SK-N-SH (cell line): ENCODE measurements at regions not wholly inside any gene's neighbourhood (a gene's known extent, or its start where the extent isn't known, plus 50 kb on each side); places are given as distances from the start of the nearest gene placed in this dataset.

Experiments
- CTCF ChIA-PET: fragments of 300-600, 350-600 bp; formaldehyde crosslinking; extraction: SDS; loops from one replicate; lab custom pipeline; 2021; lab: Yijun Ruan, JAX
- POLR2A ChIA-PET: fragments of 350-600 bp; sonication (Branson Sonifier 250); formaldehyde crosslinking; extraction: SDS; loops from one replicate; lab custom pipeline; 2020; ENCODE audit warnings: antibody characterized with exemption, inconsistent platforms; lab: Yijun Ruan, JAX
- DNase-seq: peaks from one replicate; pipeline ENCODE4 v3.0.0; 2012
- H2AFZ ChIP-seq: fragments of 200-600 bp; sonication (generic); 2 replicates; pipeline ENCODE4 v1.8.1; 2016; ENCODE audit warnings: antibody characterized with exemption, mild to moderate bottlenecking, low read depth
- H3F3A ChIP-seq: fragments of 200-600 bp; sonication (generic); replicated peaks from 2 replicates; pipeline ENCODE3; 2016; ENCODE audit warnings: antibody characterized with exemption, mild to moderate bottlenecking; ENCODE audit not compliant: insufficient read depth
- H3K27ac ChIP-seq, 2 experiments: fragments of 200-500 bp in 1 of 2; fragments of 200-600 bp in 1 of 2; sonication (Bioruptor generic) in 1 of 2; sonication (generic), shearing (Covaris generic) in 1 of 2; 2 replicates each; pipeline versions ENCODE4 v1.5.1 to v1.6.1; 2014 to 2016; ENCODE audit warnings: low read depth in 2 of 2, inconsistent platforms in 1 of 2, low read length in 1 of 2, mild to moderate bottlenecking in 1 of 2, mixed read lengths in 1 of 2
- H3K27me3 ChIP-seq: fragments of 200-600 bp; sonication (generic), shearing (Covaris generic); 2 replicates; pipeline ENCODE4 v1.6.1; 2016; ENCODE audit warnings: mixed run types; ENCODE audit not compliant: insufficient read depth
- H3K36me3 ChIP-seq, 2 experiments: fragments of 200-500 bp in 1 of 2; fragments of 200-600 bp in 1 of 2; sonication (Bioruptor generic) in 1 of 2; sonication (generic) in 1 of 2; replicated peaks in 1 of 2; 2 replicates each; pipeline versions ENCODE3 to v1.5.1; 2014 to 2016; ENCODE audit warnings: low read length in 1 of 2, mild to moderate bottlenecking in 1 of 2; ENCODE audit not compliant: insufficient read depth in 2 of 2, control insufficient read depth in 1 of 2
- H3K4me1 ChIP-seq, 2 experiments: fragments of 200-500 bp in 1 of 2; fragments of 200-600 bp in 1 of 2; sonication (Bioruptor generic) in 1 of 2; sonication (generic), shearing (Covaris generic) in 1 of 2; 2 replicates each; pipeline versions ENCODE4 v1.5.1 to v1.6.1; 2014 to 2016; ENCODE audit warnings: low read depth in 1 of 2, low read length in 1 of 2, mixed run types in 1 of 2; ENCODE audit not compliant: insufficient read depth in 2 of 2, control insufficient read depth in 1 of 2
- H3K4me2 ChIP-seq: fragments of 200-600 bp; sonication (generic), shearing (Covaris generic); 2 replicates; pipeline ENCODE4 v1.6.1; 2017; ENCODE audit warnings: mixed run types
- H3K4me3 ChIP-seq, 2 experiments: fragments of 200-500 bp in 1 of 2; fragments of 200-600 bp in 1 of 2; sonication (Bioruptor generic) in 1 of 2; sonication (generic), shearing (Covaris generic) in 1 of 2; 2 replicates each; pipeline versions ENCODE4 v1.5.1 to v1.8.1; 2014 to 2016; ENCODE audit warnings: low read depth in 2 of 2, inconsistent platforms in 1 of 2, low read length in 1 of 2, mild to moderate bottlenecking in 1 of 2, mixed read lengths in 1 of 2, moderate library complexity in 1 of 2
- H3K79me2 ChIP-seq: fragments of 200-600 bp; sonication (generic); 2 replicates; pipeline ENCODE4 v1.8.1; 2017; ENCODE audit warnings: mild to moderate bottlenecking; ENCODE audit not compliant: insufficient read depth
- H3K9ac ChIP-seq: fragments of 200-600 bp; sonication (generic); 2 replicates; pipeline ENCODE4 v1.6.1; 2017; ENCODE audit warnings: mixed run types
- H3K9me2 ChIP-seq: fragments of 200-600 bp; sonication (generic); 2 replicates; pipeline ENCODE4 v1.6.1; 2017; ENCODE audit warnings: mixed run types
- H3K9me3 ChIP-seq: fragments of 200-600 bp; sonication (generic); 2 replicates; pipeline ENCODE4 v1.6.1; 2017; ENCODE audit warnings: mixed run types, mild to moderate bottlenecking, moderate library complexity
- H4K20me1 ChIP-seq: fragments of 200-600 bp; sonication (generic); 2 replicates; pipeline ENCODE4 v1.6.1; 2017; ENCODE audit warnings: mild to moderate bottlenecking, mixed run types; ENCODE audit not compliant: insufficient read depth
- EP300 ChIP-seq, 2 experiments: IDR thresholded peaks; 2 replicates each; pipeline versions ENCODE4 v1.4.0 to v1.6.1; 2012; ENCODE audit warnings: borderline replicate concordance in 1 of 2, low read depth in 1 of 2, low read length in 1 of 2
- EZH2phosphoT487 ChIP-seq: fragments of 200-600 bp; sonication (generic); IDR thresholded peaks from 2 replicates; pipeline ENCODE4 v1.6.1; 2017; ENCODE audit warnings: low read depth, mixed run types, mild to moderate bottlenecking, antibody characterized with exemption, moderate library complexity, borderline replicate concordance
- FOSL2 ChIP-seq: IDR thresholded peaks from 2 replicates; pipeline ENCODE4 v1.4.0; 2012; ENCODE audit warnings: low read depth, mild to moderate bottlenecking, moderate library complexity, borderline replicate concordance
- FOXJ3 ChIP-seq: sonication (generic); formaldehyde crosslinking; IDR thresholded peaks from 2 replicates; pipeline ENCODE4 v1.5.1; 2020; ENCODE audit warnings: mild to moderate bottlenecking, missing genetic modification reagents
- GABPA ChIP-seq: IDR thresholded peaks from 2 replicates; pipeline ENCODE4 v1.4.0; 2012; ENCODE audit warnings: low read depth, mild to moderate bottlenecking
- MXI1 ChIP-seq: IDR thresholded peaks from 2 replicates; pipeline ENCODE4 v1.6.1; 2012; ENCODE audit warnings: mild to moderate bottlenecking, low read depth, low read length, improper control_type of control experiment
- NRF1 ChIP-seq: IDR thresholded peaks from 2 replicates; pipeline ENCODE4 v1.6.1; 2012; ENCODE audit warnings: low read depth, mild to moderate bottlenecking, low read length
- POLR2AphosphoS5 ChIP-seq: IDR thresholded peaks from 2 replicates; pipeline ENCODE4 v1.6.1; 2012; ENCODE audit warnings: low read depth, low read length
- RFX5 ChIP-seq: IDR thresholded peaks from 2 replicates; pipeline ENCODE4 v1.6.1; 2012; ENCODE audit warnings: mild to moderate bottlenecking, improper control_type of control experiment, low read length
- RXRA ChIP-seq: IDR thresholded peaks from 2 replicates; pipeline ENCODE4 v1.4.0; 2012; ENCODE audit warnings: low read depth, mild to moderate bottlenecking, borderline replicate concordance
- SIN3A ChIP-seq: IDR thresholded peaks from 2 replicates; pipeline ENCODE4 v1.6.1; 2012; ENCODE audit warnings: low read depth, mild to moderate bottlenecking, low read length, moderate library complexity, borderline replicate concordance
- TAF1 ChIP-seq: IDR thresholded peaks from 2 replicates; pipeline ENCODE4 v1.6.1; 2012; ENCODE audit warnings: low read depth, mild to moderate bottlenecking, low read length, moderate library complexity, borderline replicate concordance
- WGBS: methylation state at CpG from one replicate; pipeline ENCODE4 v1.1.6; 2017; ENCODE audit warnings: low lambda C conversion rate; 5-methylcytosine and 5-hydroxymethylcytosine counted together
- TF ChIP-seq, protein P1 (sequence below): IDR thresholded peaks from 2 replicates; pipeline ENCODE4 v1.4.0; 2012; ENCODE audit warnings: low read depth
- TF ChIP-seq, protein P2 (sequence below): IDR thresholded peaks from 2 replicates; pipeline ENCODE4 v1.4.0; 2012; ENCODE audit warnings: low read depth, borderline replicate concordance
- TF ChIP-seq, protein P3 (sequence below): fragments of 150-350 bp; IDR thresholded peaks from 2 replicates; pipeline ENCODE4 v1.6.1; 2017; ENCODE audit warnings: antibody characterized with exemption, low read length, low read depth, borderline replicate concordance
- TF ChIP-seq, protein P4 (sequence below): IDR thresholded peaks from 2 replicates; pipeline ENCODE4 v1.6.1; 2012; ENCODE audit warnings: mild to moderate bottlenecking, low read depth, low read length, moderate library complexity
- TF ChIP-seq, protein P5 (sequence below): IDR thresholded peaks from 2 replicates; pipeline ENCODE4 v1.4.0; 2012; ENCODE audit warnings: low read depth, borderline replicate concordance
- TF ChIP-seq, protein P6 (sequence below): IDR thresholded peaks from 2 replicates; pipeline ENCODE4; 2012

DNA sequence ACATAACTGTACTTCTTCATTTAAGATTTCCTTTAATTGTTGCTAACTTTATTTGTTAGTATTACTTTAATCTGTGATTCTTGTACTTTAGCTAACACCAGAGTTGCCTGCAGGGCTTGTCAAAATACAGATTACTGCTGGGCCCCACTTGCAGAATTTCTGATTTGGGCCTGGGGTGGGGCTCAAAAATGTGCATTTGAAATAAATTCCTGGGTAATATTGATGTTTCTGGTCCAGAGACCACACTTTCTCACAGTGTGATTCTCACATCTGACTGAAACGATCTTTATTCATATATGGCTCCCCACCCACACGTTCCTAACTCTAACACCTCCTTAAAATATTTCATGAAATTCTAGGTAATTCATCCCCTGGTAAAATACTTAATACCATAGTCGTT lies 452.6 kb upstream of the ACVR2A start:
- no peak for DNase-seq
- no peak overlapping the region for H3K4me2 ChIP-seq
- H3K27me3 ChIP-seq, result no peaks in the 10 kb centered on the region; the same call in 1 of the 2 replicates
- H3K36me3 ChIP-seq, result no peaks in the 10 kb centered on the region
- TF ChIP-seq MXI1 (no peak), TAF1 (no peak), POLR2AphosphoS5 (no peak), EZH2phosphoT487 (no peak), RFX5 (no peak), GABPA (no peak), FOSL2 (no peak), RXRA (no peak), EP300 (IDR thresholded peaks at IDR 0.05; ENCODE audit: borderline replicate concordance in 1 of 2, low read depth in 1 of 2, low read length in 1 of 2) (no peak), SIN3A (no peak), FOXJ3 (CRISPR knock-in tag) (no peak), NRF1 (no peak)
- TF ChIP-seq, protein P1, sequence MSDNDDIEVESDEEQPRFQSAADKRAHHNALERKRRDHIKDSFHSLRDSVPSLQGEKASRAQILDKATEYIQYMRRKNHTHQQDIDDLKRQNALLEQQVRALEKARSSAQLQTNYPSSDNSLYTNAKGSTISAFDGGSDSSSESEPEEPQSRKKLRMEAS, result no peak
- TF ChIP-seq, protein P2, sequence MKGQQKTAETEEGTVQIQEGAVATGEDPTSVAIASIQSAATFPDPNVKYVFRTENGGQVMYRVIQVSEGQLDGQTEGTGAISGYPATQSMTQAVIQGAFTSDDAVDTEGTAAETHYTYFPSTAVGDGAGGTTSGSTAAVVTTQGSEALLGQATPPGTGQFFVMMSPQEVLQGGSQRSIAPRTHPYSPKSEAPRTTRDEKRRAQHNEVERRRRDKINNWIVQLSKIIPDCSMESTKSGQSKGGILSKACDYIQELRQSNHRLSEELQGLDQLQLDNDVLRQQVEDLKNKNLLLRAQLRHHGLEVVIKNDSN, result no peak
- TF ChIP-seq, protein P3, sequence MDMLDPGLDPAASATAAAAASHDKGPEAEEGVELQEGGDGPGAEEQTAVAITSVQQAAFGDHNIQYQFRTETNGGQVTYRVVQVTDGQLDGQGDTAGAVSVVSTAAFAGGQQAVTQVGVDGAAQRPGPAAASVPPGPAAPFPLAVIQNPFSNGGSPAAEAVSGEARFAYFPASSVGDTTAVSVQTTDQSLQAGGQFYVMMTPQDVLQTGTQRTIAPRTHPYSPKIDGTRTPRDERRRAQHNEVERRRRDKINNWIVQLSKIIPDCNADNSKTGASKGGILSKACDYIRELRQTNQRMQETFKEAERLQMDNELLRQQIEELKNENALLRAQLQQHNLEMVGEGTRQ, result no peak
- TF ChIP-seq, protein P4, sequence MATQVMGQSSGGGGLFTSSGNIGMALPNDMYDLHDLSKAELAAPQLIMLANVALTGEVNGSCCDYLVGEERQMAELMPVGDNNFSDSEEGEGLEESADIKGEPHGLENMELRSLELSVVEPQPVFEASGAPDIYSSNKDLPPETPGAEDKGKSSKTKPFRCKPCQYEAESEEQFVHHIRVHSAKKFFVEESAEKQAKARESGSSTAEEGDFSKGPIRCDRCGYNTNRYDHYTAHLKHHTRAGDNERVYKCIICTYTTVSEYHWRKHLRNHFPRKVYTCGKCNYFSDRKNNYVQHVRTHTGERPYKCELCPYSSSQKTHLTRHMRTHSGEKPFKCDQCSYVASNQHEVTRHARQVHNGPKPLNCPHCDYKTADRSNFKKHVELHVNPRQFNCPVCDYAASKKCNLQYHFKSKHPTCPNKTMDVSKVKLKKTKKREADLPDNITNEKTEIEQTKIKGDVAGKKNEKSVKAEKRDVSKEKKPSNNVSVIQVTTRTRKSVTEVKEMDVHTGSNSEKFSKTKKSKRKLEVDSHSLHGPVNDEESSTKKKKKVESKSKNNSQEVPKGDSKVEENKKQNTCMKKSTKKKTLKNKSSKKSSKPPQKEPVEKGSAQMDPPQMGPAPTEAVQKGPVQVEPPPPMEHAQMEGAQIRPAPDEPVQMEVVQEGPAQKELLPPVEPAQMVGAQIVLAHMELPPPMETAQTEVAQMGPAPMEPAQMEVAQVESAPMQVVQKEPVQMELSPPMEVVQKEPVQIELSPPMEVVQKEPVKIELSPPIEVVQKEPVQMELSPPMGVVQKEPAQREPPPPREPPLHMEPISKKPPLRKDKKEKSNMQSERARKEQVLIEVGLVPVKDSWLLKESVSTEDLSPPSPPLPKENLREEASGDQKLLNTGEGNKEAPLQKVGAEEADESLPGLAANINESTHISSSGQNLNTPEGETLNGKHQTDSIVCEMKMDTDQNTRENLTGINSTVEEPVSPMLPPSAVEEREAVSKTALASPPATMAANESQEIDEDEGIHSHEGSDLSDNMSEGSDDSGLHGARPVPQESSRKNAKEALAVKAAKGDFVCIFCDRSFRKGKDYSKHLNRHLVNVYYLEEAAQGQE, result no peak
- TF ChIP-seq, protein P5, sequence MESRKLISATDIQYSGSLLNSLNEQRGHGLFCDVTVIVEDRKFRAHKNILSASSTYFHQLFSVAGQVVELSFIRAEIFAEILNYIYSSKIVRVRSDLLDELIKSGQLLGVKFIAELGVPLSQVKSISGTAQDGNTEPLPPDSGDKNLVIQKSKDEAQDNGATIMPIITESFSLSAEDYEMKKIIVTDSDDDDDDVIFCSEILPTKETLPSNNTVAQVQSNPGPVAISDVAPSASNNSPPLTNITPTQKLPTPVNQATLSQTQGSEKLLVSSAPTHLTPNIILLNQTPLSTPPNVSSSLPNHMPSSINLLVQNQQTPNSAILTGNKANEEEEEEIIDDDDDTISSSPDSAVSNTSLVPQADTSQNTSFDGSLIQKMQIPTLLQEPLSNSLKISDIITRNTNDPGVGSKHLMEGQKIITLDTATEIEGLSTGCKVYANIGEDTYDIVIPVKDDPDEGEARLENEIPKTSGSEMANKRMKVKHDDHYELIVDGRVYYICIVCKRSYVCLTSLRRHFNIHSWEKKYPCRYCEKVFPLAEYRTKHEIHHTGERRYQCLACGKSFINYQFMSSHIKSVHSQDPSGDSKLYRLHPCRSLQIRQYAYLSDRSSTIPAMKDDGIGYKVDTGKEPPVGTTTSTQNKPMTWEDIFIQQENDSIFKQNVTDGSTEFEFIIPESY, result no peak
- TF ChIP-seq, protein P6, sequence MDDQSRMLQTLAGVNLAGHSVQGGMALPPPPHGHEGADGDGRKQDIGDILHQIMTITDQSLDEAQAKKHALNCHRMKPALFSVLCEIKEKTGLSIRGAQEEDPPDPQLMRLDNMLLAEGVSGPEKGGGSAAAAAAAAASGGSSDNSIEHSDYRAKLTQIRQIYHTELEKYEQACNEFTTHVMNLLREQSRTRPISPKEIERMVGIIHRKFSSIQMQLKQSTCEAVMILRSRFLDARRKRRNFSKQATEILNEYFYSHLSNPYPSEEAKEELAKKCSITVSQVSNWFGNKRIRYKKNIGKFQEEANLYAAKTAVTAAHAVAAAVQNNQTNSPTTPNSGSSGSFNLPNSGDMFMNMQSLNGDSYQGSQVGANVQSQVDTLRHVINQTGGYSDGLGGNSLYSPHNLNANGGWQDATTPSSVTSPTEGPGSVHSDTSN, result no peak
- H3K9ac ChIP-seq, result no peak overlapping the region
- H3K4me1 ChIP-seq, result no peaks in the 10 kb centered on the region
- no peaks in the 10 kb centered on the region for H3F3A ChIP-seq
- WGBS, result 3% methylated on average over 3 of the region's 3 CpGs
- H2AFZ ChIP-seq, result no peak overlapping the region
- H3K9me3 ChIP-seq, result no peaks in the 10 kb centered on the region
- H3K9me2 ChIP-seq, result no peaks in the 10 kb centered on the region
- no peaks in the 10 kb centered on the region for H3K79me2 ChIP-seq
- H3K27ac ChIP-seq, result no peak overlapping the region
- no peak overlapping the region for H3K4me3 ChIP-seq
- ChIA-PET POLR2A (no interaction called here), CTCF (no interaction called here)
- H4K20me1 ChIP-seq, result no peaks in the 10 kb centered on the region
